Epithelial cell of proximal tubule (primary cell): ENCODE measurements at regions not wholly inside any gene's neighbourhood (a gene's known extent, or its start where the extent isn't known, plus 50 kb on each side); places are given as distances from the start of the nearest gene placed in this dataset.

Experiments
- DNase-seq: peaks from one replicate; pipeline ENCODE4 v3.0.0-alpha.2; 2011; ENCODE audit warnings: low read depth
- H3K4me3 ChIP-seq: 2 replicates; pipeline ENCODE4 v1.5.1; 2011; ENCODE audit warnings: low read depth, mild to moderate bottlenecking, low read length
- TF ChIP-seq, protein P1 (sequence below): conservative IDR thresholded peaks from 2 replicates; pipeline ENCODE4 v1.5.1; 2012; ENCODE audit warnings: low read depth, mild to moderate bottlenecking, low read length

DNA sequence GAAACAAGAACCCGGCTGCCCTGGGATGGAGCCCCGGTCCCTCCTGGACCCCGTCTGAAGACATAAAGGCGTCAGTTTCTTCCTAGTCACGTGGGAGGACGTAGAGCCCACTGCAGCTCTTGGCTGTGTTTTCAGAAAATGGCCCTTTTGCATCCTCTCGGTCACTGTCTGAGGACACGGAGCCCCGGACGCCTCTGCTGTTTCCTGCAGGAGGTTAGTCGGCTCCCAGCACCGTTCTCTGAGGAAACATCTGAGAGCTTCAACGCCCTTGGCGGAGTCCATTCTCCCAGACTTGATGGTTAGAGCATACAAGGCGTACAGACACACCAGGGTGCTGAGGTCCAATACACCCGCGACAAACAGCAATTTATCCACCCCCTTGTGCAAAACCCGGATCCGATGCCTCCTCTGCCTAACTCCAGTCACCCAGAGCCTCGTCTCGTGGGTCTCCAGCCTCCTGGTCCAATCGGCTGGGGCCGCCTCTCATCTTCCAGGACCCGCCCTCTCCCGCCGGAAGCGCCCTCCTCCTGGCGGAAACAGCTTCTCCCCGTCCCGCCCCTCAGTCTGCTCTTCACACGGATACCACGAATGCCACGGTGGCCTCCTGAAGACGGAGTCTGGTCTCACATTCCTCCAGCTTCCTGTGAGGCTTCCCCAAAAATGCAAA, 119.4 kb downstream of the TMEM18 start:
- no peak overlapping the region for H3K4me3 ChIP-seq
- TF ChIP-seq, protein P1, sequence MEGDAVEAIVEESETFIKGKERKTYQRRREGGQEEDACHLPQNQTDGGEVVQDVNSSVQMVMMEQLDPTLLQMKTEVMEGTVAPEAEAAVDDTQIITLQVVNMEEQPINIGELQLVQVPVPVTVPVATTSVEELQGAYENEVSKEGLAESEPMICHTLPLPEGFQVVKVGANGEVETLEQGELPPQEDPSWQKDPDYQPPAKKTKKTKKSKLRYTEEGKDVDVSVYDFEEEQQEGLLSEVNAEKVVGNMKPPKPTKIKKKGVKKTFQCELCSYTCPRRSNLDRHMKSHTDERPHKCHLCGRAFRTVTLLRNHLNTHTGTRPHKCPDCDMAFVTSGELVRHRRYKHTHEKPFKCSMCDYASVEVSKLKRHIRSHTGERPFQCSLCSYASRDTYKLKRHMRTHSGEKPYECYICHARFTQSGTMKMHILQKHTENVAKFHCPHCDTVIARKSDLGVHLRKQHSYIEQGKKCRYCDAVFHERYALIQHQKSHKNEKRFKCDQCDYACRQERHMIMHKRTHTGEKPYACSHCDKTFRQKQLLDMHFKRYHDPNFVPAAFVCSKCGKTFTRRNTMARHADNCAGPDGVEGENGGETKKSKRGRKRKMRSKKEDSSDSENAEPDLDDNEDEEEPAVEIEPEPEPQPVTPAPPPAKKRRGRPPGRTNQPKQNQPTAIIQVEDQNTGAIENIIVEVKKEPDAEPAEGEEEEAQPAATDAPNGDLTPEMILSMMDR, result no peak
- no peak for DNase-seq

DNA sequence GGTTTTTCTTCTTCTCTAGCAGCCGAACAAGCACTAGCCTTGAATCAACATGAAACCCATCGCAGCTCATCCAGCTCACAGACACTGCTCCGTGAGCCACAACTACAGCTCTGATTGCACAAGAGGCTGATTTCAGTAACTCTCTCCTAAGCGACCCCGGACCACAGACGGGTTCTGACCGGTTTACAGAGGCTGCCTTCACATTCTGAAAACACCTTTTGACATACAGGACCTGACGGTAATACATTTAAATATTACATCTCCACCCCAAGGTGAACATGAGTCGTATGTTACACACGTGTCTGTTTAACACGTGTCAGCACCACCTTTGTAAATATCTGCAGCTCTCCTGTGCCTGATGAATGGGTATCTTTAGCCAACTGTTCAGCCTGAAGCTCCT, 120.7 kb downstream of the TMEM18 start:
- H3K4me3 ChIP-seq, result no peak overlapping the region
- no peak for DNase-seq
- TF ChIP-seq, protein P1, result no peak

DNA sequence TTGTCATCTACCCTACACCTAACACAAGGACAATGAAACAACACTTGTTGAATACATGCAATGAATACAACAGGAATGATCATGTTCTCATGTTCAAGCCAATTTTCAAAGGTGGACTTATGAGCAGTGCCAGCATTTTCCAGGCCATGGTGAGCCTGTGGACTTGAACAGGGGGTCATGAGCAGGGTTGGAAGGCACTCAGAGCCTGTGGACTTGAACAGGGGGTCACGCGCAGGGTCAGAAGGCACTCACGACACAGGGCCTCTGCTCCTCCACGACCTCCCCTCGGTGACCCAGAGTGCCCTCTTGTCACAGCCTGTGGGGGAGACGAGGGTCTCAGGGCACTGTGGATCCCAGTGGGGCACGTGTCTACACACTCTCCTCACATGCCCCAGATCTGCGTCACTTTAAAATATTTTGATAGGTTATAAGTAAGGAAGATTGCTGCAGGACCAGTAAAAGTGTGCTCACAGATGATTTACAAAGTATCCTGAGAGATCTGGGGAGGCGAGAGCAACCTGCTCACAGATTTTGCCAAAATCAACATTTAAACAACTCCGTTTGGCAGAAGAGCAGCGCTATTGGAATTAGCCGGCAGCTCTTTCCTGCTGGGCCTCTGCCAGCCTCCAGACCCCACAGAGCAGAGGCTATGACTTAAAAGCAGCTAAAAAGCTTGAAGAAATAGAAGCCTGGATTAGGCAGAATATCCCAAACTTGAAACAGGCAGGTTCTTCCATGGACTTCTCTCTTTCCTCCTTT, 121.9 kb downstream of the TMEM18 start:
- TF ChIP-seq, protein P1, result no peak
- DNase-seq, result no peak
- no peak overlapping the region for H3K4me3 ChIP-seq

DNA sequence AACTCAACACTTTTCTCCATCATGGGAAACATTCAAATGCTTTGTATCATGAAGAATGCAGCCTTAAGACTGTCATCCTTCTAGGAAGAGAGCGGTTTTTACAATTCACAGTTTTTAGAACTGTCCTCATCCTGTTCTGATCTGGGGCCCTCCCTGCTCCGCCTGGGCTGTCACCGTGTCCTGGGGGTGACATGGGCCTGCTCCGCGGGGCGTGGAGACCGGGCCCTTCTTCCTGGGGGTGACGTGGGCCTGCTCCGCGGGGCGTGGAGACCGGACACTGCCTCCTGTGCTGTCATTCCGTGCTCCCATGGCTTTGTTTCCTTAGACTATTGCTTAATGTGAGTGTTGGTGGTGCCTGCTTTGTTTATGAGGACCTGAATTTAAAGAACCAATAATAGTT, 122.8 kb downstream of the TMEM18 start:
- no peak for DNase-seq
- TF ChIP-seq, protein P1, result no peak
- H3K4me3 ChIP-seq, result no peak overlapping the region

DNA sequence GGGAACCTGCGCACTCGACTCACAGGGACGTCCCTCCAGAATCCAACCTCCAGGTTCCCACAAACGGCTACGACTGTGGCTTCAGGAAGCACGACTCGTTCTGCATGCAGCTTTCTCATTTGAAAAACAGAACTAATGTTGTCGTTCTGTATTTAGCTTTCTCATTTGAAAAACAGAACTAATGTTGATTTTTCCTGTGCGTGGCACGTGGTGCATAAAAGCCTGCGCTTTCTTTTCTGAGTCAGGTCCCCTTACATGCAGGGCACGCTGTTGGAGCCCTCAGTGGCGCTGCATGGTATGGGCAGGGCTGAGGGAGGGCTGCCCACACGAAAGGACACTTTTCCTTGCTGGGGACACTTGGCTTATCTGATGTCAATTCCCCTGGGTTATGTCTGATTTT, 124.3 kb downstream of the TMEM18 start:
- TF ChIP-seq, protein P1, result no peak
- no peak for DNase-seq
- no peak overlapping the region for H3K4me3 ChIP-seq

DNA sequence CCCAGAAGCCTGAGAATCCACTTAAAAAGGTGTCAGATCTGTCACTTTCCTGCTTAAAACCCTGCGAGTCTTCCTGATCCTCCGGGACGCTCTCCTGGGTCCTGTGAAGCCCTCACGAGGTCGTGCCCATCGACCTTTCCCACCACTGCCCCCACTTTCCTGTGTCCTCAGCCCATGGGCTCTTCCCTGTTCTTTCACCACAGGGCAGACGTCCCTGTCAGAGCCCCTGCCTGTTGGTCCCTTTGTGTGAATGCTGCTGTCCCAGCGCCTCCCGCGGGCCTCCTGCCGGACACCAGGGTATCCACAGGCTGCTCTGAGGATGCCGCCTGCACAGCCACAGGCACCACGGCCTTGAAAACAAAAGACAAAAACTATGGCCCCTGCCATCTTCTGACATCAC, 125.6 kb downstream of the TMEM18 start:
- TF ChIP-seq, protein P1, result no peak
- no peak overlapping the region for H3K4me3 ChIP-seq
- DNase-seq, result no peak
